ENCODE measurements at regions not wholly inside any gene's neighbourhood (a gene's known extent, or its start where the extent isn't known, plus 50 kb on each side); places are given as distances from the start of the nearest gene placed in this dataset.
"Not testable (repeated sequence)": the region's sequence is repeated elsewhere in the genome, so short reads cannot be mapped to it uniquely, and the experiment has no call there.

GRCh38 chr6:144896871-144897270 lies 611.7 kb downstream of the UTRN start:
- no peak for DNase-seq

- DNase-seq, result no peak
Measured at GRCh38 chr6:144897441-144897921, 612.3 kb downstream of the UTRN start.

DNA sequence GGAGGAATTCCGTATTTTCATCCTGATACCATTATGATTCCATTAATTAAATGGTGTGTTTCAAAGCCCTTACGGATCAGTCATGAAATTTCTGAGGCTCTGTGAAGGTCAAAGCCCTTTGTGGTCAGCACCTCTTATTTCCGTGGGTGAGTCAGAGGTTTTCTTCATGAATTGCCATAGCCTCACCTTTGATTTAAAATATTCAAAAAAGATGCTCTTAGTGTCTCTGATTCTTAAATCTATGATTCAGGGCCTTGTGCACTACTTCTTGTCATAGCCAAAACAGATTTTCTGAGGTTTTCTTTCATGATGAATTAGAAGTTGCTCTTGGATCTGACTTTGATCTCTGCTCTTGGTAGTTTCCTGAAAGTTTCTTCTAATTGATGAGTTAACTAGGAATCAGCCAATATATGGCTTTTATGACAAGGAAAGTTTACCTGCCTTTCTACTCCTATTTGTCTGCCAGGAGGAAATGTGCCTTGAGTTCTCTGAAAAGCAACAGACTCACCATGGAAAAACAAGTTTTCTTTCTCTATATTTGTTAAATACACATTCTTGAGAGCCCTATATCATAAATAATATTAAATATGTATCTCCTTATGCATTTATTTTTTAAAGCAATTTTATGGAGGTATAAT lies 613.0 kb downstream of the UTRN start:
- DNase-seq, result no peak

DNA sequence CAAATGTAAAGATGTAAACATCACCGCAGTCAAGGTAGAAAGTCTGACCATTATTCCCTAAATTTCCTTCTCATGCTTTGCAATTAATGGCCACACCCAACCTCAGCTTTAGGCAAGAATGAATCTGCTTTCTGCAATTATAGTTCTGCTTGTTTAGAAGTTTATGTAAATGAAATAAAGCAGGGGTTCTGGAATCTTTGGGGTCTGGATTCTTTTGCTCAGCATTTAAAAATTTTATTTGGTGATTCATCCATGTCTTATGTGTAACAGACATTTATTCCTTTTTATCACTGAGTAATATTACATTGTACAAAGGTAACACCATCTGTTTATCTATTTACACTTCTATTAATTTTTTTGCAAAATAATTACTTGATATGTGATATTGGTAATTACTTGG lies 613.6 kb downstream of the UTRN start:
- no peak for DNase-seq

DNA sequence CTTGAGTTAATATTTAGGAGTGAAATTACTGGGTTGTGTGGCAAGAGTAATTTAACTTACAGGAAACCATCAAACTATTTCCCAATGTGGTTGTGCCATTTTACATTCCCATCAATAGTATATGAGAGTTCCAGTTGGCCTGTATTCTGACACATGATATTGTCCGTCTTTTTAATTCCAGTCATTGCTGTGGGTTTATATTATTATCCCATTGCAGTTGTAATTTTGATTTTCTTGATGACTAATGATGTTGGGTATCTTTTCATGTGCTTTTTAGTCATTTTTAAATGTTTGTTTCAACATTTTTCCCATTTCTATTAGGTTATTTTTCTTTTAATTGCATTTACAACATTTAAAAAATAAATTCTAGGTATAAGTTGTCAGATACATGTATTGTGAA lies 614.0 kb downstream of the UTRN start:
- no peak for DNase-seq

DNA sequence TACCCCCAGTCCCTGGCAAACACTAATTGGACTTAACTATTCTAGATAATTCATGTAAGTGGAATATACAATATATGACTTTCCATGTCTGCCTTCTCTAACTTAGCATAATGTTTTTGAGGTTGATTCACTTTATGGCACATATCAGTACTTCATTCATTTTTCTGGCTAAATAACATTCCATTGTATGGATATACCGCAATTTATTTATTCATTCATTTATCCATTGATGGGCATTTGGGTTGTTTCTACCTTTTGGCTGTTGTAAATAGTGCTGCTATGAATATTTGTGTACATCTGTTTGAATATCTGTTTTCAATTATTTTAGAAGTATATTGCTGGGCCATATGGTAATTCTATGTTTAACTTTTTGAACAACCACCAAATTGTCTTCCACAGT lies 616.3 kb downstream of the UTRN start:
- no peak for DNase-seq

DNA sequence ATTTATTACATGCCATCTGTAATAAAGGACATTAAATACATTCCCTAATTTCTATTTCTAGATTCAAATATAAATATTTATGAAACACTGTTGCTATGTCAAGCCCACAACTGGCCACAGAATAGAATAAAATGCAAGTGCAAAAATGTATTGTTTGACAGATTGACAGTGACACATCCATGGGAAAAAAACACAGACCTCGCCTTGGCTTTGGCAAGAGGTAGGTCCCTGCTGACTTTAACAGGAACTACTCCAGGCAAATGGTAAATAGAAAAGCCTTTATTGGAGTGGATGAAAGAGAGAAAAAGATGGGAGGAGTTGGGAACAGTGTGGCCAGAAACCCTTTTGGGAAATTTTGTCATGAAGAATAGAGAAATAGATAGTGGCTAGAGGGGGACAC lies 622.9 kb downstream of the UTRN start:
- DNase-seq, result no peak

- no peak for DNase-seq
Measured at GRCh38 chr6:144909753-144910285, 624.7 kb downstream of the UTRN start.

DNA sequence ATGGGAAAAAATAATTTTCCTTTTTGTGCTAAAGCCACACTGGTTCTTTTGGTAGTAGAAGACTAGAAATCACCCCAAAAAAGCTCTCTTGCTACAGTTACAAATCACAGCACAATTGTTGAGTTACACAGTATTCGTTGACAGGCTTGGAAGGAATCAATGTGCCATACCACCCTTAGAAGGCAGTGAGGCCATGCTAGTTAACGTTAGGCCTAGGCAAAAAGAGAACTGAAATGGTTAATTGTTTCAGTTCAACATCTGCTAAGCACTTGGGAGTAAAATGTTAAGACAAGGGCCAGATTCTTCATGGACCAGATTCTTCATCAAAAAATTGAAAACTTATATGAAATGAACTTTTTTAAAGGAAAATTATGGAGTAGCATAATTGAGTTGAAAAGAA lies 626.2 kb downstream of the UTRN start:
- DNase-seq, result no peak

DNA sequence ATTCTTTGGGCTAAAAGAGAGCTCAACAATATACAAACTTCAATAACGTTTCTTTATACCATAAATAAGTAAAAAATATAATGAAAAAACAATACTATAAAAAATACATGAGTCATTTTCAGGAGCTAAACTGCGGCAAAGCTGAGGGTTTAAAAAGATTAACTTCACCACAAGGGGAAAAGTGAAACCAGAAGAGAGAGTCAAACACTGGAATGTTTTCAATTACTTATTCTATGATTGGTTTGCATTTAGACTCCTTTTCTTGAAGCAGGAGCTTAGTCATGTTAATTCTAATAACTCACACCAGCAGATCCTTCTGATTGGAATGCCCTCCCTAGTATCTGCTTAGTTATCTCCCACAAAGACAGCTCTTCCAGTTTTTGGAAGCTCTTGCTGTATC lies 627.3 kb downstream of the UTRN start:
- DNase-seq, result peak; percentile 15

GRCh38 chr6:144918073-144918472 lies 632.9 kb downstream of the UTRN start:
- no peak for DNase-seq

DNA sequence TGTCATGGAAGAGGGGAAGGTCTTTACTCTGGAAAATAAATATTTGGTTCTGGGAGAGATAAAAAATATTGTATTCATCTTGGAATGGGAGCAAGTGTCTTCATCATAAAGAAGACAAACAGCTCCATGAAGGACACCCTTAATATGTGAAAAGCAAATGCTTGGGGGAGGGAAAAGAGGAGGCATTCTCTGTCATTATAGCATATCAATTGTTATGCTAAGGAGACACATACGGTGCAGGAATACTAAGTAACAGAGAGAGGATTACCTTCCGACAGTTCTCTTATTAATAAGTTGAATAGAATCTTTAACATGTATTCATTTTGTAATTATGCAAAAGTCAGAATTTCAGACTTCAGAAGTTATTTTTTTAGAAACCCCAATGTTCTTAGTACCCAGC lies 634.4 kb downstream of the UTRN start:
- DNase-seq, result no peak

GRCh38 chr6:144920391-144920961 lies 635.3 kb downstream of the UTRN start:
- peak; percentile 37 for DNase-seq

- no peak for DNase-seq
Measured at GRCh38 chr6:144921206-144921975, 636.3 kb downstream of the UTRN start.

DNA sequence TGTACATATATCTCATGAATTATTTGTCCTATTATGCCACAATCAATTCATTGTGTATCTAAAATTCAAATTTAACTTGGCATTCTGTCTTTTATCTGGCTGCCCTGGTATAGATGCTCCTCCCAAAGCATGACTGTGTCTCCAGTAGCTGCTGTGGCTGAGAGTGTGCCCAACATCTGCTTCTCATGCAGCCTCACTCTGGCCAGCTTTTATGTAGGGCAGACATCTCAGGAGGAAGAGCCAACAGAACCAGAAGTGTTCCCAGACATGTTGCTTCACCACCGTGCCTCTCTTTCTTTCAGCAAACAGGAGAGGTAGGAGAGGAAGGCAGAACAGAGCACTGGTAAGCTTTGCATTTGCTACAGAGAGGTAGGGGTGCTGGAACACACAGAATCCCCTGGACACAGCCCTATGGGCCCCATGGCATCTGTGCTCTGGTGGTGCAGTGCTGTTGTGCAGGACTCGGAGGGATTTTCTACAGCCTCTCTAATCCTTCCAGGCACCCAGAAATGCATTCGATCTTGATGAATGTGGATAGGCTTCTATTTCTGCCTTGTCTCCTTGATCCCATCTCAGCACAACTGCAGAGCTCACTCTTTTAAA lies 637.1 kb downstream of the UTRN start:
- no peak for DNase-seq

DNA sequence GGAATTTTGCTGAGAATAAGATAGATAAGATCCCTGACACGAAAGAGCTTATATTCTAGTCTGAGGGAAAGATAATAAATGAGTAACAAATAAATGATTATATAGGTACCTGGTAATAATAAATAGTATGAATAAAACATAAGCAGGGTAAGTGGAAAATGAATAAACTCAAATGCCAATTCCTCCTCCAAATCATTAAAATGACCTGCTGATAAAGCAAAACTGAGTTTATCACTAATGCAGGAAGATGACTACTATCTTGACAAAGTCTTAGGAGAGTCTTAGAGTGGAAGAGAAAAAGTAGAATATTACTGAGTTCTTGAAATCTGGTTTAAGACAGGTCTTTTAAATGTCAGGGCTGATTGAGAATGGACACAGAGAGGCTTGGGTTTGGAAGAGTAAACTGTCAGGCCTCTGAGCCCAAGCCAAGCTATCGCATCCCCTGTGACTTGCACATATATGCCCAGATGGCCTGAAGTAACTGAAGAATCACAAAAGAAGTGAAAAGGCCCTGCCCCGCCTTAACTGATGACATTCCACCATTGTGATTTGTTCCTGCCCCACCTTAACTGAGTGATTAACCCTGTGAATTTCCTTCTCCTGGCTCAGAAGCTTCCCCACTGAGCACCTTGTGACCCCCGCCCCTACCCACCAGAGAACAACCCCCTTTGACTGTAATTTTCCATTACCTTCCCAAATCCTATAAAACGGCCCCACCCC lies 637.8 kb downstream of the UTRN start:
- DNase-seq, result not testable (repeated sequence)

DNA sequence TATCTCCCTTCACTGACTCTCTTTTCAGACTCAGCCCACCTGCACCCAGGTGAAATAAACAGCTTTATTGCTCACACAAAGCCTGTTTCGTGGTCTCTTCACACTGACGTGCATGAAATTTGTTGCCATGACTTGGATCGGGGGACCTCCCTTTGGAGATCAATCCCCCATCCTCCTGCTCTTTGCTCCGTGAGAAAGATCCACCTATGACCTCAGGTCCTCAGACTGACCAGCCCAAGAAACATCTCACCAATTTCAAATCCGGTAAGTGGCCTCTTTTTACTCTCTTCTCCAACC lies 638.3 kb downstream of the UTRN start:
- DNase-seq, result not testable (repeated sequence)

DNA sequence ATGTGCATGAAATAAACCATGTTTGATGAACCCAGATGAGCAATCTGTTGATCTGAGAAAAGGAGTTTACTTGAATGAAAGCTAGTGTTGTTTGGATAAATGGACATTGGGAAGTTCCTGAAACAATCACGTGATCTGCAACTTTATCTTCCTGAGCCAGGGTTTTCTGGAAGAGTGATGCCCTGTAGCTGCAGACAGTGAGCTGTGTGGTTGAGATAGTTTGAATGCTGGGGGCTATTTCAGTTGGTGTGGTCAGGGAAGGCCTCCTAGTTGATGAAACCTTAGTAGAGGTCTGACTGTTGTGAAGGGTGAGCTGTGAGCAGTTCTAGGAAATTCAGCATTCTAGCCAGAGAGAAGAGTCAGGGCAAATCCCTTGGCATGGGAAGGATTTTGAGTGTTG lies 643.7 kb downstream of the UTRN start:
- no peak for DNase-seq

GRCh38 chr6:144929262-144929661 lies 644.1 kb downstream of the UTRN start:
- no peak for DNase-seq

DNA sequence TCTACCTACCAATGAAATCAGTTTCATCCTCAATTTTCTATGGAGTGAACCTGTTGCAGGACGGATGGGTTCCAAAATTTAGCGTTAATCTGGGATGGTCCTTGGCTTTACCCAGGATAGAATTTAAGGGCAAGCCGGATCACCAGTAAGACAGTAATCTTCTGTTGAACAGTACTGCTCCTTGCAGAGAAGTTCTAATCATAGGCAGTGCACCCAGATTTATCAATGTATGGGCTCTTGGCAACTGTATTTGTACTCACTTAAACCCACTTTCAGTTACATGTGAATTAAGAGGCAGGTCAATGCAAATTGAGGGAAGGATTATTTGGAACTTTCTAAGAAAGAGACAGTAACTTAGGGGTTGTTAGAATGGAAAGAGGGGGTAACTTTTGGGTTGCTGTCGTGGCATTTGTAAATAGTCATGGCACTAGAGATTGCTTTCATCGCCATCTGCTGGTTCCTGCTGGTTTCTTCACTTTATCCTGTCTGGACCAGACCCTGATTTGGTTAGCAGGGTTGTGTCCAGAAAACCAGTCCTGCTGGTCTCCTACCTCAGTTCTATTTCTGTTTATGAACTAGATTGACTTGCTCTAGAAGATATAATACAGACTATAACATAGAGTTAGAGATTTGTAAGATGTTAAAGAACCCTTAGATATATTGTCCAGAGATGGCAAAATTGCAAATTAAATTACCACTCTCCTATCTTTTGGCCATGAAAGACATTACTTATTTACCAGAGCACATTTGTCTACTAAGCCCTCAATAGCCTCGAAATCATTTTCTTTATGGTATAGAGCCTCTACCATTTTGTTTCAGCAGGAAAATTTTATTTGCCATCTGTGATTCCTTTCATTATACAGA lies 646.3 kb downstream of the UTRN start:
- peak; percentile 18 for DNase-seq

GRCh38 chr6:144932621-144933020 lies 647.5 kb downstream of the UTRN start:
- no peak for DNase-seq

DNA sequence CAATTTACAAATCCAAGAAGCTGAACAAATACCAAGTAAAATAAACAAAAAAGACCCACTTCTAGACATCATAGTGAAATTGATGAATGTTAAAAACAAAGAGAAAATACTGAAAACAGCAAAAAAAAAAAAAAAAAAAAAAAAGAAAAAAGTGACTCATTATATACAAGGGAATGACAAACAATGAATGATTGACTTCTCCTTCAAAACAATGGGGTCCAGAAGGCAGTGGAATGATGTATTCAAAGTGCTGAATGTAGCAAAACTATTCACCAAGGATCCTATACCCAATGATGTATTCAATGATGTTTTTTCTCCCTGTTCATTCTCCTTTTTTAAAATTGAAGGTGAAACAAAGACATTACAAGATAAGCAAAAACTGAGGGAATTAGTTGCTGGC lies 650.0 kb downstream of the UTRN start:
- no peak for DNase-seq

Data from inflammatory macrophage treated with lipopolysaccharide for 4 hours (primary cell).